Fibroblast of villous mesenchyme (primary cell): ENCODE measurements at regions not wholly inside any gene's neighbourhood (a gene's known extent, or its start where the extent isn't known, plus 50 kb on each side); places are given as distances from the start of the nearest gene placed in this dataset.

Experiments
- DNase-seq: peaks from one replicate; pipeline ENCODE4 v3.0.0-alpha.2; 2010; ENCODE audit warnings: low read depth
- H3K4me3 ChIP-seq: 2 replicates; pipeline ENCODE4 v1.5.1; 2011; ENCODE audit warnings: low read depth, mild to moderate bottlenecking, low read length
- TF ChIP-seq, protein P1 (sequence below): IDR thresholded peaks from 2 replicates; pipeline ENCODE4 v1.5.1; 2012; ENCODE audit warnings: low read depth, mild to moderate bottlenecking, low read length; ENCODE audit not compliant: insufficient read depth

DNA sequence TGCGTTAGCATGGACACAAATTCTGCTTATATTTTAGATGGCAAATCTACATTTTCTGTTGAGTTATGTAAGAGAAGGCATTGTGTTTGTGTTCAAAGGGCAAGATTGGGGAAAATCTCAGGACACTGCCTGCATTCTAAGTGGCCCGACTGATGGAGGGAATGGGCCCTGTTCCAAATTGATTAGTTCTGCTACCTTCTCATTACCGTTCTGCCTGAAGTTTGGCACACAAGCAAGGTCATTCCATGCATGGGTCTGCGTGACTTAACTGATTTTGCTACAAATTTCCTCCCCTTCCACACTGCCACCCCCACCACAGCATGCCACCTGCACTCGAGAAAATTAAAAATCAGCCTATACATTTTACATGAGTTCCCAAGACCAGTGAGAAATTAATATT is 409.9 kb downstream of the BRINP1 start:
- no peak for DNase-seq
- TF ChIP-seq, protein P1, sequence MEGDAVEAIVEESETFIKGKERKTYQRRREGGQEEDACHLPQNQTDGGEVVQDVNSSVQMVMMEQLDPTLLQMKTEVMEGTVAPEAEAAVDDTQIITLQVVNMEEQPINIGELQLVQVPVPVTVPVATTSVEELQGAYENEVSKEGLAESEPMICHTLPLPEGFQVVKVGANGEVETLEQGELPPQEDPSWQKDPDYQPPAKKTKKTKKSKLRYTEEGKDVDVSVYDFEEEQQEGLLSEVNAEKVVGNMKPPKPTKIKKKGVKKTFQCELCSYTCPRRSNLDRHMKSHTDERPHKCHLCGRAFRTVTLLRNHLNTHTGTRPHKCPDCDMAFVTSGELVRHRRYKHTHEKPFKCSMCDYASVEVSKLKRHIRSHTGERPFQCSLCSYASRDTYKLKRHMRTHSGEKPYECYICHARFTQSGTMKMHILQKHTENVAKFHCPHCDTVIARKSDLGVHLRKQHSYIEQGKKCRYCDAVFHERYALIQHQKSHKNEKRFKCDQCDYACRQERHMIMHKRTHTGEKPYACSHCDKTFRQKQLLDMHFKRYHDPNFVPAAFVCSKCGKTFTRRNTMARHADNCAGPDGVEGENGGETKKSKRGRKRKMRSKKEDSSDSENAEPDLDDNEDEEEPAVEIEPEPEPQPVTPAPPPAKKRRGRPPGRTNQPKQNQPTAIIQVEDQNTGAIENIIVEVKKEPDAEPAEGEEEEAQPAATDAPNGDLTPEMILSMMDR = no peak
- H3K4me3 ChIP-seq = no peak overlapping the region

DNA sequence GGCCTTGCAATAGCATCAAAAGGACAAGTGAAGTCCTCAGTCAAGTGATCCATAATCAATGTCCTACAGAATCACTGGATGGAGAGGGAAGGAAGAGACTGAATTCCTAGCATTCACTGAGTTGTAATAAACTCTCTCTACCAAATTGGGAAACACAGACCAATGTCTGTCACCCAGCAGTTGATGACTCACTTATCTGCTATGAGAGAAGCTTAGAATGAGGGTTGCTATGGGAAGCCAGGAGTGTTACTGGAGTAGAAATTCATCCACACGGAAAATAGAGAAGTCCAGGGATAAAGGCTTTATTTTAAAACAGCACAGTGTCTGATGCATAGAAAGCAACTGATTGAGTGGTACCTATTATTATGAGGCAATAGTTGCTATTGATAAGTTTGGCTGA is 407.4 kb downstream of the BRINP1 start:
- DNase-seq = peak; percentile 48
- TF ChIP-seq, protein P1 = no peak
- no peak overlapping the region for H3K4me3 ChIP-seq

DNA sequence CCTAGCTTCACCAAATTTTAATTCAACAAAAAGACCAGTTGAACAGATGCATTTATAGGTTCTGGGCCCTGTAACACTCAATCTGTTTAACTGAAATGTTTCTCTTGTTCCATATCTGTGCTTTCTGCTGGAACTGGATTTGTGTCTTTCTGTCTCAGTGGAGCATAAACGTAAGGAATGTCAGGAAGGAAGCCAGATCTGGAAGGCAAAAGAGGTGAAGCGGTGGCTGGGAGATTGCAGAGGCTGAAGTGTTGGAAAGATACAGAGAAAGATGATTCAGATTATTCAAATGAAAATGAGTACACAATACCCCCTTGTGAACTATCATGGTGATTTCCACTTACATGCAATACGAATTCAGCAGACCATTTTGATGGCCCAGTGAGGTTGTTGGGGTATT is 406.8 kb downstream of the BRINP1 start:
- H3K4me3 ChIP-seq = no peak overlapping the region
- no peak for DNase-seq
- TF ChIP-seq, protein P1 = no peak

- TF ChIP-seq, protein P1 = no peak
- no peak overlapping the region for H3K4me3 ChIP-seq
- no peak for DNase-seq
Observed at GRCh38 chr9:118963674-118964073, 405.6 kb downstream of the BRINP1 start.

DNA sequence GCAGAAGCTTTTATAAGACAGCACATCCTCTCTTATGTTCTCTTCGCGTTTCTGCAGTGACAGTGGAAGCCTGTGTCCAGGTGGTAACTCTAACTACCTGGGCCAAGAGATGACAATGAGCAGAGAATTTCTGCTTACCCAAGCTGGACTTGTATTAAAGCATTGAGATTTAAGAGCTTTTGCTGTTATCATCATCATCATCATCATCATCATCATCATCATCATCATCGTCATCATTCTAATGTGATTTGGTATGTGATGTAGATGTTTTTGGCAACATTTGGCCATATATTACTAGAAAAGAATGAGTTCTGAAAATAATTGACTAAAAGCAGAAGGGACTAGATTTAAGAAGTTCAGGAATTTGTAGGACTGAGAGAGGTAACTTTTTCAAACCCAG is 401.3 kb downstream of the BRINP1 start:
- no peak for DNase-seq
- TF ChIP-seq, protein P1 = no peak
- H3K4me3 ChIP-seq = no peak overlapping the region

- DNase-seq = no peak
- TF ChIP-seq, protein P1 = no peak
- H3K4me3 ChIP-seq = no peak overlapping the region
Observed at GRCh38 chr9:118975736-118976135, 393.5 kb downstream of the BRINP1 start.

DNA sequence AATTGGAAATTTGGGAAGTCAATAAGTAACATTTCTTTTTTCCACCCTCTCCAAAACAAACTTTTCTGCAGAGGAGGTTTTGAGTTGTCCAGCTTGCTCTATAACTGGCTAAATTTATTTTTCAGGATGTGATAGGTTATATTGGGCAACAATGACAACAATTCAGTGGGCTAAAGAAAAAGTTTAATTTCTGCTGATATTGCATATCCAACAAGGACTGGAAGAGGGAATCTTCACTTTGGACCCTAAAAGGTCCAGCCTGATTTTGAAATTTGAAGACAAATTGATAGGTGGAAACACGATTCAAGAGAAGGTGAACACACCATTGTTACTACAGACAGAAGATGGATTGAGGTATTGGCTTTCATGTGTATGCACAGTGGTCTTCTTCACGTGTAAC is 393.1 kb downstream of the BRINP1 start:
- DNase-seq = no peak
- TF ChIP-seq, protein P1 = no peak

More for the DNA sequence above, 393.1 kb downstream of the BRINP1 start:
- no peak overlapping the region for H3K4me3 ChIP-seq
